H1 (cell line): ENCODE measurements at regions not wholly inside any gene's neighbourhood (a gene's known extent, or its start where the extent isn't known, plus 50 kb on each side); places are given as distances from the start of the nearest gene placed in this dataset.

ENCODE experiments used
- CTCF ChIA-PET: fragments of 300-600 bp; sonication (Branson Sonifier 250); formaldehyde crosslinking; loops from one replicate; lab custom pipeline; 2021; ENCODE audit not compliant: partially characterized antibody; lab: Charles Lee
- POLR2A ChIA-PET: fragments of 300-600 bp; sonication (Branson Sonifier 250); formaldehyde crosslinking; loops from one replicate; lab custom pipeline; 2021; ENCODE audit warnings: inconsistent platforms; ENCODE audit not compliant: partially characterized antibody; lab: Charles Lee
- DNase-seq, 2 experiments: peaks; one replicate each; pipeline versions ENCODE4 v3.0.0 to v3.0.0-alpha.2; 2010 to 2022; ENCODE audit warnings: low spot score in 2 of 2, low read depth in 1 of 2, mixed read lengths in 1 of 2
- FAIRE-seq: peaks from 2 replicates; lab custom pipeline; 2011; peaks lifted over from hg19 to GRCh38; lab: Jason Lieb, UNC
- H2AFZ ChIP-seq: 2 replicates; pipeline ENCODE4 v1.8.1; 2012; ENCODE audit warnings: low read length, inconsistent platforms
- H2AK5ac ChIP-seq: 2 replicates; pipeline ENCODE4 v1.6.1; 2013; ENCODE audit warnings: low read depth, low read length
- H2BK120ac ChIP-seq: replicated peaks from 2 replicates; pipeline ENCODE3; 2013; ENCODE audit warnings: low read depth, low read length, inconsistent platforms
- H2BK12ac ChIP-seq: 2 replicates; pipeline ENCODE4 v1.6.1; 2013; ENCODE audit warnings: low read depth, low read length
- H2BK15ac ChIP-seq: 2 replicates; pipeline ENCODE4 v1.6.1; 2013; ENCODE audit warnings: low read length
- H2BK20ac ChIP-seq: 2 replicates; pipeline ENCODE4 v1.6.1; 2013; ENCODE audit warnings: low read length
- H2BK5ac ChIP-seq: 2 replicates; pipeline ENCODE4 v1.6.1; 2013; ENCODE audit warnings: low read depth, low read length
- H3K14ac ChIP-seq: 2 replicates; pipeline ENCODE4 v1.6.1; 2013; ENCODE audit warnings: inconsistent platforms; ENCODE audit not compliant: insufficient read length
- H3K18ac ChIP-seq: 2 replicates; pipeline ENCODE4 v1.6.1; 2013; ENCODE audit warnings: low read length; ENCODE audit errors: extremely low read depth
- H3K23ac ChIP-seq: 2 replicates; pipeline ENCODE4 v1.6.1; 2013; ENCODE audit warnings: inconsistent platforms; ENCODE audit not compliant: insufficient read length
- H3K23me2 ChIP-seq: 2 replicates; pipeline ENCODE4 v1.6.1; 2013; ENCODE audit warnings: low read depth, low read length
- H3K27ac ChIP-seq: 2 replicates; pipeline ENCODE4 v1.6.1; 2011; ENCODE audit warnings: low read depth, low read length, inconsistent platforms
- H3K27me3 ChIP-seq, 4 experiments: replicated peaks in 1 of 4; 1 replicate in 1 of 4; 2 replicates in 3 of 4; pipeline versions ENCODE4 v1.6.1 to v1.8.1; 2011 to 2013; ENCODE audit warnings: low read length in 3 of 4, mild to moderate bottlenecking in 3 of 4, inconsistent platforms in 2 of 4, mixed read lengths in 2 of 4, moderate library complexity in 1 of 4; ENCODE audit not compliant: control insufficient read depth in 3 of 4, insufficient read depth in 3 of 4; ENCODE audit errors: extremely low read depth in 1 of 4
- H3K36me3 ChIP-seq, 4 experiments: 2 replicates each; pipeline versions ENCODE4 v1.6.1 to v1.8.1; 2011 to 2013; ENCODE audit warnings: mild to moderate bottlenecking in 4 of 4, low read length in 3 of 4, moderate library complexity in 2 of 4, control low read depth in 1 of 4, inconsistent platforms in 1 of 4; ENCODE audit not compliant: insufficient read depth in 4 of 4, control insufficient read depth in 2 of 4
- H3K4ac ChIP-seq: replicated peaks from 2 replicates; pipeline ENCODE3; 2013; ENCODE audit warnings: low read length, low read depth, mixed read lengths, inconsistent platforms; ENCODE audit not compliant: insufficient read length
- H3K4me1 ChIP-seq, 4 experiments: replicated peaks in 1 of 4; 1 replicate in 1 of 4; 2 replicates in 3 of 4; pipeline versions ENCODE4 v1.6.1 to v1.8.1; 2011 to 2013; ENCODE audit warnings: low read length in 3 of 4, inconsistent platforms in 2 of 4, mixed read lengths in 1 of 4; ENCODE audit not compliant: insufficient read depth in 4 of 4, control insufficient read depth in 3 of 4
- H3K4me2 ChIP-seq, 2 experiments: 2 replicates each; pipeline versions ENCODE4 v1.6.1 to v1.8.1; 2011 to 2013; ENCODE audit warnings: low read depth in 2 of 2, low read length in 2 of 2, control low read depth in 1 of 2, inconsistent platforms in 1 of 2, mild to moderate bottlenecking in 1 of 2; ENCODE audit not compliant: insufficient read depth in 1 of 2
- H3K4me3 ChIP-seq, 4 experiments: fragments of 200-600, 300-600 bp in 1 of 4; sonication (generic), shearing (Covaris generic), sonication (Bioruptor Twin) in 1 of 4; 2 replicates each; pipeline versions ENCODE4 v1.5.1 to v1.8.1; 2011 to 2016; ENCODE audit warnings: low read length in 4 of 4, low read depth in 3 of 4, control low read depth in 2 of 4, inconsistent platforms in 2 of 4, mild to moderate bottlenecking in 2 of 4, mixed read lengths in 1 of 4, moderate library complexity in 1 of 4; ENCODE audit not compliant: insufficient read depth in 2 of 4; ENCODE audit errors: extremely low read depth in 1 of 4
- H3K56ac ChIP-seq: replicated peaks from 2 replicates; pipeline ENCODE3; 2013; ENCODE audit warnings: low read depth, mild to moderate bottlenecking, mixed read lengths, low read length, inconsistent platforms; ENCODE audit not compliant: insufficient read length
- H3K79me1 ChIP-seq: 2 replicates; pipeline ENCODE4 v1.6.1; 2013; ENCODE audit warnings: low read depth, low read length, control low read depth
- H3K79me2 ChIP-seq, 2 experiments: 2 replicates each; pipeline versions ENCODE4 v1.6.1 to v1.8.1; 2012 to 2013; ENCODE audit warnings: low read length in 2 of 2, mild to moderate bottlenecking in 2 of 2, inconsistent platforms in 1 of 2; ENCODE audit not compliant: insufficient read depth in 2 of 2, control insufficient read depth in 1 of 2
- H3K9ac ChIP-seq, 4 experiments: replicated peaks in 1 of 4; 1 replicate in 1 of 4; 2 replicates in 3 of 4; pipeline versions ENCODE4 v1.6.1 to v1.8.1; 2011 to 2013; ENCODE audit warnings: low read depth in 3 of 4, low read length in 3 of 4, control low read depth in 2 of 4, mild to moderate bottlenecking in 2 of 4, moderate library complexity in 2 of 4, inconsistent platforms in 1 of 4; ENCODE audit errors: extremely low read depth in 1 of 4
- H3K9me3 ChIP-seq, 2 experiments: 2 replicates each; pipeline versions ENCODE4 v1.6.1 to v1.8.1; 2012 to 2013; ENCODE audit warnings: mild to moderate bottlenecking in 2 of 2, moderate library complexity in 2 of 2, control low read depth in 1 of 2, inconsistent platforms in 1 of 2, low read depth in 1 of 2, low read length in 1 of 2, mixed read lengths in 1 of 2; ENCODE audit not compliant: insufficient read depth in 2 of 2
- H4K20me1 ChIP-seq, 2 experiments: replicated peaks in 1 of 2; 2 replicates each; pipeline versions ENCODE3 to v1.8.1; 2011 to 2013; ENCODE audit warnings: inconsistent platforms in 2 of 2, low read length in 2 of 2, mild to moderate bottlenecking in 1 of 2; ENCODE audit not compliant: insufficient read depth in 2 of 2, control insufficient read depth in 1 of 2
- H4K5ac ChIP-seq: 2 replicates; pipeline ENCODE4 v1.6.1; 2013; ENCODE audit warnings: low read length, low read depth, mixed read lengths, inconsistent platforms; ENCODE audit not compliant: insufficient read length
- H4K8ac ChIP-seq: 2 replicates; pipeline ENCODE4 v1.8.0; 2013; ENCODE audit warnings: mild to moderate bottlenecking, moderate library complexity, low read length, inconsistent platforms; ENCODE audit not compliant: insufficient read depth; ENCODE audit errors: extremely low read depth
- H4K91ac ChIP-seq: replicated peaks from 2 replicates; pipeline ENCODE3; 2013; ENCODE audit warnings: low read length, mixed read lengths, inconsistent platforms; ENCODE audit not compliant: insufficient read length
- CHD1 ChIP-seq: IDR thresholded peaks from 2 replicates; pipeline ENCODE4 v1.6.1; 2012; ENCODE audit warnings: low read depth, low read length, improper control_type of control experiment
- CTBP2 ChIP-seq: IDR thresholded peaks from 2 replicates; pipeline ENCODE4 v1.7.0; 2011; ENCODE audit warnings: borderline replicate concordance, mild to moderate bottlenecking, moderate library complexity, mixed read lengths, low read length; ENCODE audit not compliant: insufficient read depth, insufficient read length
- CTCF ChIP-seq, 3 experiments: IDR thresholded peaks; 1 replicate in 2 of 3; 2 replicates in 1 of 3; pipeline versions ENCODE4 v1.5.1 to v1.6.1; 2011; ENCODE audit warnings: low read length in 3 of 3, mild to moderate bottlenecking in 3 of 3, inconsistent platforms in 2 of 3, low read depth in 1 of 3, moderate library complexity in 1 of 3; ENCODE audit not compliant: insufficient read depth in 1 of 3; ENCODE audit errors: control extremely low read depth in 1 of 3
- E2F6 ChIP-seq: IDR thresholded peaks from 2 replicates; pipeline ENCODE4 v1.6.1; 2012; ENCODE audit warnings: inconsistent platforms
- EP300 ChIP-seq, 2 experiments: IDR thresholded peaks; 1 replicate in 1 of 2; 2 replicates in 1 of 2; pipeline ENCODE4 v1.6.1; 2011 to 2012; ENCODE audit warnings: low read depth in 2 of 2, low read length in 2 of 2, mild to moderate bottlenecking in 2 of 2, borderline replicate concordance in 1 of 2, inconsistent platforms in 1 of 2, moderate library complexity in 1 of 2
- HDAC6 ChIP-seq: IDR thresholded peaks from one replicate; pipeline ENCODE4 v1.7.1; 2012; ENCODE audit warnings: low read depth, mild to moderate bottlenecking, inconsistent platforms, low read length, moderate library complexity
- KDM5A ChIP-seq: fragments of 200-600 bp; IDR thresholded peaks from 2 replicates; pipeline ENCODE4 v1.7.1; 2012; ENCODE audit warnings: mild to moderate bottlenecking, low read length, inconsistent platforms, mixed read lengths
- SIX5 ChIP-seq: IDR thresholded peaks from 2 replicates; pipeline ENCODE4 v1.6.1; 2011; ENCODE audit warnings: mild to moderate bottlenecking, low read depth, low read length
- ZNF274 ChIP-seq: IDR thresholded peaks from 2 replicates; pipeline ENCODE4 v1.7.0; 2012; ENCODE audit warnings: low read length, borderline replicate concordance; ENCODE audit errors: extremely low read depth
- WGBS, 2 experiments: shearing (Covaris generic) in 1 of 2; methylation state at CpG; one replicate each; pipeline versions ENCODE4 v1.1.6 to v1.1.7; 2013 to 2015; ENCODE audit warnings: low lambda C conversion rate in 2 of 2, mixed read lengths in 2 of 2, inconsistent platforms in 1 of 2, low coverage in 1 of 2, missing lambda C conversion rate in 1 of 2; ENCODE audit not compliant: insufficient replicate concordance in 2 of 2, insufficient coverage in 1 of 2, insufficient read length in 1 of 2; ENCODE audit errors: extremely low coverage in 1 of 2, missing lambda C conversion rate in 1 of 2; 5-methylcytosine and 5-hydroxymethylcytosine counted together

- TF ChIP-seq CHD1, result no peak
Measured at GRCh38 chr1:208476846-208477170, 232.6 kb upstream of the PLXNA2 start (continued).

GRCh38 chr1:208479435-208479834, 235.3 kb upstream of the PLXNA2 start:
- Histone ChIP-seq H2BK20ac (no peak overlapping the region), H3K56ac (no peak overlapping the region), H2BK15ac (no peak overlapping the region), H3K4ac (no peak overlapping the region), H4K91ac (no peak overlapping the region), H2AFZ (no peak overlapping the region), H3K4me2 (no peak overlapping the region), H4K20me1 (no peaks in the 10 kb centered on the region), H3K4me1 (peaks cover 0 to 11% (median 4%) of the 10 kb centered on the region in 4 experiments; a peak in 2 of 7 replicates), H2BK12ac (no peak overlapping the region), H2BK120ac (no peak overlapping the region), H3K23me2 (no peaks in the 10 kb centered on the region), H3K14ac (no peak overlapping the region), H3K18ac (no peak overlapping the region), H3K79me1 (no peaks in the 10 kb centered on the region), H4K8ac (no peak overlapping the region), H2BK5ac (no peak overlapping the region), H3K27me3 (no peaks in the 10 kb centered on the region), H3K9me3 (no peaks in the 10 kb centered on the region), H2AK5ac (no peak overlapping the region), H3K27ac (no peak overlapping the region), H3K36me3 (no peaks in the 10 kb centered on the region), H3K23ac (no peak overlapping the region), H3K4me3 (no peak overlapping the region), H3K79me2 (no peaks in the 10 kb centered on the region), H3K9ac (no peak overlapping the region), H4K5ac (no peak overlapping the region)
- WGBS, 2 experiments, result 87% methylated on average over 7 of the region's 7 CpGs; no CpG with 5 or more reads in 1 of the 2 experiments
- FAIRE-seq (no peak), DNase-seq (no peak)
- ChIA-PET POLR2A (no interaction called here), CTCF (interaction anchor here (0.8 to 1.9 kb wide), 3 partner anchors 8 to 17 kb away, joined by 4 to 6 read pairs (median 5); no protein-coding TSS in a partner anchor)
- no peak for TF ChIP-seq KDM5A
- TF ChIP-seq ZNF274, result no peak
- TF ChIP-seq SIX5, result no peak
- TF ChIP-seq HDAC6, result no peak
- no peak for TF ChIP-seq EP300 (IDR thresholded peaks at IDR 0.05; ENCODE audit: borderline replicate concordance in 1 of 2, low read depth in 2 of 2, low read length in 2 of 2)
- no peak for TF ChIP-seq E2F6
- TF ChIP-seq CTCF (IDR thresholded peaks at IDR 0.05; ENCODE audit: control extremely low read depth in 1 of 3, insufficient read depth in 1 of 3, low read depth in 1 of 3, low read length in 3 of 3), result no peak
- TF ChIP-seq CTBP2, result no peak
